ENCODE measurements at regions not wholly inside any gene's neighbourhood (a gene's known extent, or its start where the extent isn't known, plus 50 kb on each side); places are given as distances from the start of the nearest gene placed in this dataset.

- DNase-seq (ENCODE audit: low read depth), result no peak
- no peak overlapping the region for H3K4me3 ChIP-seq (ENCODE audit: low read depth, low read length)
- TF ChIP-seq CTCF (IDR thresholded peaks at IDR 0.05; ENCODE audit: insufficient read depth, low read depth, low read length, missing control alignments), result no peak
Measured at GRCh38 chr1:222996310-222996975, 146.6 kb downstream of the TLR5 start.

DNA sequence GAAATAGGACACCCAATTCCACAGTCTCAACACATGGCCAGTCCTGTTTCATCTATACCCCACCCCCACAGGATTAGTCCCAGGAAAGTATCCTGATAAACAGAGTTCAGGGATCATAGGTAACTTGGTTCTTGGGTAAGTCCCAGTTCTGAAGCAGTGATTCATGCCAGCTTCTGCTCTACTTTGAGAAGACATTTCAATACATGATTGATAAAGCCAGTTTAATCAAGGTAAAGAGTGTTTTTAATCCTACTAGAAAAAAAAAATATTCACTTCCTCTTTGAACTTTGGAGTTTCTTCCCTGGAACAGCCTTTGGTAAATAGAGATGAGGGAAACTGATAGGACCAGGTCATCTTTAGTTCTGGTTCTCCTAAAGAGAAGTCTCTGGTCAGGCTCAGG is 142.4 kb downstream of the TLR5 start:
- no peak for TF ChIP-seq CTCF (IDR thresholded peaks at IDR 0.05; ENCODE audit: insufficient read depth, low read depth, low read length, missing control alignments)

GRCh38 chr1:223001653-223002634 is 141.1 kb downstream of the TLR5 start:
- H3K4me3 ChIP-seq (ENCODE audit: low read depth, low read length), result no peak overlapping the region
- TF ChIP-seq CTCF (IDR thresholded peaks at IDR 0.05; ENCODE audit: insufficient read depth, low read depth, low read length, missing control alignments), result no peak
- no peak for DNase-seq (ENCODE audit: low read depth)

More for the DNA sequence above, 142.4 kb downstream of the TLR5 start:
- no peak for DNase-seq (ENCODE audit: low read depth)
- no peak overlapping the region for H3K4me3 ChIP-seq (ENCODE audit: low read depth, low read length)

DNA sequence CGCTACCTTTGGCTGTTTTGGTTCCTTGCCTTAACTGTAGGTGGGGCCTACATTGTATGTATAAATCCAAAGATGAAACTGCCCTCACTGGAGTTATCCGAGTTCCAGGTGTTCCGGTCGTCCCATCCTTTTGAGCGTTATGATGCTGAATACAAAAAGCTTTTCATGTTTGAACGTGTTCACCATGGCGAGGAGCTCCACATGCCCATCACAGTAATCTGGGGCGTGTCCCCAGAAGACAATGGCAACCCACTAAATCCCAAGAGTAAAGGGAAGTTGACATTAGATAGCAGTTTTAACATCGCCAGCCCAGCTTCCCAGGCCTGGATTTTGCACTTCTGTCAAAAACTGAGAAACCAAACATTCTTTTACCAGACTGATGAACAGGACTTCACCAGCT is 139.5 kb downstream of the TLR5 start:
- H3K4me3 ChIP-seq (ENCODE audit: low read depth, low read length), result no peak overlapping the region
- no peak for DNase-seq (ENCODE audit: low read depth)
- no peak for TF ChIP-seq CTCF (IDR thresholded peaks at IDR 0.05; ENCODE audit: insufficient read depth, low read depth, low read length, missing control alignments)

- no peak for DNase-seq (ENCODE audit: low read depth)
- TF ChIP-seq CTCF (IDR thresholded peaks at IDR 0.05; ENCODE audit: insufficient read depth, low read depth, low read length, missing control alignments), result no peak
- no peak overlapping the region for H3K4me3 ChIP-seq (ENCODE audit: low read depth, low read length)
Measured at GRCh38 chr1:223006371-223006770, 136.7 kb downstream of the TLR5 start.

- DNase-seq (ENCODE audit: low read depth), result no peak
- no peak overlapping the region for H3K4me3 ChIP-seq (ENCODE audit: low read depth, low read length)
- no peak for TF ChIP-seq CTCF (IDR thresholded peaks at IDR 0.05; ENCODE audit: insufficient read depth, low read depth, low read length, missing control alignments)
Measured at GRCh38 chr1:223006917-223007648, 136.0 kb downstream of the TLR5 start.

All from GM12865 (cell line).